Activated T-helper 1 cell treated with anti-CD3 and anti-CD28 coated beads, Interleukin-12 subunit alpha, Interleukin-12 subunit beta, Interleukin-2, Interleukin-4 antibody, amounts not matched to agents 30 ng/mL and 10 ng/mL and 1 ng/mL, durations not matched to agents 14 hours and 24 hours and 36 hours (primary cell): ENCODE measurements at regions not wholly inside any gene's neighbourhood (a gene's known extent, or its start where the extent isn't known, plus 50 kb on each side); places are given as distances from the start of the nearest gene placed in this dataset.
"Not testable (repeated sequence)": the region's sequence is repeated elsewhere in the genome, so short reads cannot be mapped to it uniquely, and the experiment has no call there.

Experiments
- DNase-seq: peaks from one replicate; pipeline ENCODE4 v3.0.0; 2021; ENCODE audit warnings: low spot score
- H3K27ac Mint-ChIP-seq: one replicate; pipeline ENCODE4 v1.8.0; 2021; ENCODE audit warnings: mild to moderate bottlenecking, mixed read lengths
- H3K27me3 Mint-ChIP-seq: one replicate; pipeline ENCODE4 v1.8.0; 2022; ENCODE audit warnings: mild to moderate bottlenecking, moderate library complexity, mixed read lengths; ENCODE audit not compliant: insufficient read depth
- H3K36me3 Mint-ChIP-seq: one replicate; pipeline ENCODE4 v1.8.0; 2021; ENCODE audit warnings: low read depth, mixed read lengths
- H3K4me1 Mint-ChIP-seq: one replicate; pipeline ENCODE4 v1.8.0; 2021; ENCODE audit warnings: low read depth, mixed read lengths
- H3K4me3 Mint-ChIP-seq: one replicate; pipeline ENCODE4 v1.8.0; 2021; ENCODE audit warnings: mild to moderate bottlenecking, moderate library complexity, mixed read lengths
- H3K9me3 Mint-ChIP-seq: one replicate; pipeline ENCODE4 v1.8.0; 2021; ENCODE audit warnings: mixed read lengths
- intact Hi-C: fragments of 100-400 bp; cut with micrococcal nuclease; formaldehyde crosslinking; loops from one replicate; pipeline ENCODE4 v1.15.1; 2024

- H3K9me3 Mint-ChIP-seq, result peaks cover 12% of the 10 kb centered on the region
- H3K4me3 Mint-ChIP-seq, H3K4me1 Mint-ChIP-seq, DNase-seq, intact Hi-C loops, H3K36me3 Mint-ChIP-seq, H3K27me3 Mint-ChIP-seq, H3K27ac Mint-ChIP-seq: not testable (repeated sequence)
These were observed 111.3 kb upstream of the PIK3R1 start for GRCh38 chr5:68104217-68104616.

DNA sequence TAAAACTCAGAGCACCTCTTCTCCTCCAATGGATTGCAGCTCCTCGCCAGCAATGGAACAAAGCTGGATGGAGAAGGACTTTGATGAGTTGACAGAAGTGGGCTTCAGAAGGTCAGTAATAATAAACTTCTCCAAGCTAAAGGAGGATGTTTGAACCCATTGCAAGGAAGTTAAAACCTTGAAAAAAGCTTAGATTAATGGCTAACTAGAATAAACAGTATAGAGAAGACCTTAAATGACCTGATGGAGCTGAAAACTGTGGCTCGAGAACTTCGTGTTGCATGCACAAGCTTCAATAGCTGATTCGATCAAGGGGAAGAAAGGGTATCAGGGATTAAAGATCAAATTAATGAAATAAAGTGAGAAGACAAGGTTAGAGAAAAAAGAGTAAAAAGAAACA, 112.3 kb upstream of the PIK3R1 start:
- intact Hi-C loops, result not testable (repeated sequence)

GRCh38 chr5:68099327-68099726, 116.2 kb upstream of the PIK3R1 start:
- H3K9me3 Mint-ChIP-seq, result peaks cover 10% of the 10 kb centered on the region
- no peaks in the 10 kb centered on the region for H3K4me1 Mint-ChIP-seq
- H3K4me3 Mint-ChIP-seq, result no peak overlapping the region
- H3K36me3 Mint-ChIP-seq, result no peaks in the 10 kb centered on the region
- H3K27me3 Mint-ChIP-seq, result no peaks in the 10 kb centered on the region
- DNase-seq, result no peak
- intact Hi-C loops, result no loop called here
- H3K27ac Mint-ChIP-seq, result no peak overlapping the region

More for the DNA sequence above, 112.3 kb upstream of the PIK3R1 start:
- H3K4me1 Mint-ChIP-seq, H3K36me3 Mint-ChIP-seq, H3K27ac Mint-ChIP-seq, DNase-seq, H3K27me3 Mint-ChIP-seq, H3K4me3 Mint-ChIP-seq: not testable (repeated sequence)
- H3K9me3 Mint-ChIP-seq, result peaks cover 12% of the 10 kb centered on the region

DNA sequence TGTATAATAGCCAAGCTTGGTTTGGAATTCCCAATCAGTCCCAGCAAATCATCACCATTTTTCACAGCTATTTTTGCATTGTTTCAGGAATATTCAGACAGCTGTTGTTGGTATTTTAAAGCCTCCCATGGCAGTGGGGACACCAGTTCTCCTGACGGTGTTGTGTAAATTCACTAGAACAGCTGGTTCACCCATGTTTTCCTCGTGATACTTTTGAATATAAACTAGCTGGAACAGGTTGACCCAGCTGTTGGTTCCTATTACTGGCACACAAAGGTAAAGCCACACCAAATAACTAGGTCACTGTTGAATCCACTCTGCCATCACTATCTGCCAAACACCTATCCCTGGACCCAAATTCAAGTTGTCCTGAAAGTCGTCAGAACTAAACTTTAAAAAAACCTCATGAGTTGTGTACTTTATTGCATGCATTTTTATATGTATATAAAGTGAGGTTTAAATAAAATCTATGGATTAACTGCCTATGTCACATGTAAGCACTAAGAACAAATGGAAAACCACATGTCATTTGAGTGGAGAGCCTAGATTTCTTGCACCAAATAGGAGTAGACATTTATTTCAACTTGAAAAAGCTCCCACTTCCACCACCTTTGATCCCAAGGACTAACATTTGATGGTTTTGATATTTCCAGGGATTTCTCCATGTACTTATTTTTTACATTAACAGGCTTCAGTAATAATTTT, 121.9 kb upstream of the PIK3R1 start:
- H3K9me3 Mint-ChIP-seq, result peaks cover 8% of the 10 kb centered on the region
- H3K27me3 Mint-ChIP-seq, result no peaks in the 10 kb centered on the region
- H3K4me3 Mint-ChIP-seq, result no peak overlapping the region
- DNase-seq, result no peak
- H3K36me3 Mint-ChIP-seq, result no peaks in the 10 kb centered on the region
- intact Hi-C loops, result no loop called here
- no peaks in the 10 kb centered on the region for H3K4me1 Mint-ChIP-seq
- H3K27ac Mint-ChIP-seq, result no peak overlapping the region

DNA sequence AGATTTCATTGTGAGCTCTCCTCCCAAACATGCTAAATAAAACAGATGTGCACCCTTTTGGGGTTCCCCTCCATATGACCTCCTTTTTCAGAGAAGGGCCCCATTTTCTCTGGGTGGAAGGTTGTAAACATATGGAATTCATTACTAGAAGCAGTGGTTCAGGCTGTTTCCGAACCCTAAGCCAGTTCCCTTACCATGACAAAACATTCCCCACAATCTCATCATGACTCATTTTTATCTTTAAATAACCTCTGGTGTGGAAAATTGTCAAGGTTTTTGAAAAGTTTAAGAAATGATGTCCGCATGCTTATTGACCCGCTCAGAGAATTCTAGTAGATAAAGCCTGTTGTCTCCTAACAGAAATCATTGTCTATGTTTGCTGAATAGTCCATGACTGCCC, 127.3 kb upstream of the PIK3R1 start:
- H3K4me3 Mint-ChIP-seq, result no peak overlapping the region
- no peak for DNase-seq

DNA sequence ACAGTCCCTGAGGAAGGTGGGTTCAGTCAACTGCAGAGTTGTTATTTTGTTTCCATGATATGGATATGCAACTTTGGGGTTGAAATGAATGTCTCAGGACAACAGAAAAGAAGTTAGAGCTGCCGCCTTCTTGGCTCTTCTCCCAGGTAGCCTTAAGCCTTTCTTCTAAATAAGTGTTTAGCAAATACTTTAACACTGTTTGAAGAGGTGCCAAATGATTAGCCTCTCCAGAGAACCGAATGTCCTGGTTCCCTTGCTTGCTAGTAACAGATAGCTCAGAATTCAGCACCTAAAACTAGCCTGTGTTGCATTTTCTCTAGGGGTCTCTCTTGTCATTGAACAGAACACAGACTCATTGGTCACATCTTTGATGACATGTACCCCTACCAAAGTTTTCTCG, 127.7 kb upstream of the PIK3R1 start:
- no peaks in the 10 kb centered on the region for H3K4me1 Mint-ChIP-seq
- H3K4me3 Mint-ChIP-seq, result no peak overlapping the region
- intact Hi-C loops, result no loop called here
- H3K36me3 Mint-ChIP-seq, result no peaks in the 10 kb centered on the region
- peaks cover 3% of the 10 kb centered on the region for H3K27me3 Mint-ChIP-seq
- no peak for DNase-seq
- peaks cover 4% of the 10 kb centered on the region for H3K9me3 Mint-ChIP-seq
- H3K27ac Mint-ChIP-seq, result no peak overlapping the region

More for the DNA sequence above, 127.3 kb upstream of the PIK3R1 start:
- no peak overlapping the region for H3K27ac Mint-ChIP-seq
- no peaks in the 10 kb centered on the region for H3K4me1 Mint-ChIP-seq
- H3K9me3 Mint-ChIP-seq, result peaks cover 4% of the 10 kb centered on the region
- intact Hi-C loops, result no loop called here
- H3K27me3 Mint-ChIP-seq, result peaks cover 3% of the 10 kb centered on the region
- no peaks in the 10 kb centered on the region for H3K36me3 Mint-ChIP-seq

- no peak overlapping the region for H3K4me3 Mint-ChIP-seq
- no peak for DNase-seq
- no peaks in the 10 kb centered on the region for H3K4me1 Mint-ChIP-seq
- no peaks in the 10 kb centered on the region for H3K36me3 Mint-ChIP-seq
- no peak overlapping the region for H3K27ac Mint-ChIP-seq
- H3K9me3 Mint-ChIP-seq, result peaks cover 4% of the 10 kb centered on the region
- H3K27me3 Mint-ChIP-seq, result peaks cover 3% of the 10 kb centered on the region
- intact Hi-C loops, result no loop called here
These were observed 128.7 kb upstream of the PIK3R1 start for GRCh38 chr5:68086857-68087256.

DNA sequence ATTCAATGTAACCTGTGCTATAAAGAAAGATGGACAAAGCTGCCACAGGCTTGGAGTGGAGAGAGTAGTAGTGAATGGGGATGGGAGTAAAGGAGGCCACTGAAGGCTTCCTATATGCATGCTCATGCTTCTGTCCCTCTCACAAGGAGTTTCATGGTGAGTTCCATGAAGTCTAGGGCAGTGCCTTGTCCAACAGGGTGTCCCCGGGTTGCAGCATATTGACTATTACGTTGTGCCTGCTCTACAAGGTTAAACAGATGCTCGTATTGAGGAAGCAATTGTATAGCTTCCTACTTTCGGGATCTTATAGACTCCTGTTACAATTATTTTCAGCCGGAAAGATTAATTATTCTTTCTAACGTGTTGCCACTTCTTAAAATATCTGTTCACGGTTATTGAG, 129.1 kb upstream of the PIK3R1 start:
- intact Hi-C loops, result no loop called here
- Mint-ChIP-seq H3K36me3 (no peaks in the 10 kb centered on the region), H3K9me3 (peaks cover 4% of the 10 kb centered on the region), H3K4me1 (no peaks in the 10 kb centered on the region), H3K27ac (no peak overlapping the region), H3K27me3 (peaks cover 3% of the 10 kb centered on the region), H3K4me3 (no peak overlapping the region)
- DNase-seq, result no peak

DNA sequence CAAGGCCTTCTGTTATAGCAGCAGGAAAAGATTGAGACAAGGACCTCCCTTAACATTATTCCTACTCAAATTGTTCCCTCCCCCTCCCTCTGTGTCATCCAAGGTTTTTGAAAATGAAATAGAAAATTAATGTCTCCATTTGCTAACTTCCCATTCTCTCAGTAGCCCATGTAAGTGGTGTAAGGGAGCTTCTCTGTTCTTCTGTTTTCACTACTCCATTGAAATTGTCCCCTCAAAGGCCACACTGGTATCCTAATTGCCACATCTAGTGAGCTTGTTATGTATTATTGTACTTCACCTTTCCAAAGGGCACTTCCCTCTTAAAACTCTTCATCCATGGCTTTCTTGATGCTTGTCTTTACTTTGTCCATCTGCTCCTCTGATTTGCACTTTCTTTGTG, 131.2 kb upstream of the PIK3R1 start:
- Mint-ChIP-seq H3K36me3 (no peaks in the 10 kb centered on the region), H3K4me3 (no peak overlapping the region), H3K27me3 (peaks cover 4% of the 10 kb centered on the region), H3K9me3 (no peaks in the 10 kb centered on the region), H3K4me1 (no peaks in the 10 kb centered on the region), H3K27ac (no peak overlapping the region)
- DNase-seq, result no peak
- intact Hi-C loops, result no loop called here

- H3K4me1 Mint-ChIP-seq, result no peaks in the 10 kb centered on the region
- no peak overlapping the region for H3K4me3 Mint-ChIP-seq
- H3K27me3 Mint-ChIP-seq, result peaks cover 1% of the 10 kb centered on the region
- intact Hi-C loops, result no loop called here
- no peaks in the 10 kb centered on the region for H3K36me3 Mint-ChIP-seq
- no peaks in the 10 kb centered on the region for H3K9me3 Mint-ChIP-seq
- DNase-seq, result no peak
- H3K27ac Mint-ChIP-seq, result no peak overlapping the region
These were observed 135.1 kb upstream of the PIK3R1 start for GRCh38 chr5:68080282-68081050.

- no peak for DNase-seq
- Mint-ChIP-seq H3K27me3 (peaks cover 1% of the 10 kb centered on the region), H3K27ac (no peak overlapping the region), H3K36me3 (no peaks in the 10 kb centered on the region), H3K4me3 (no peak overlapping the region), H3K9me3 (no peaks in the 10 kb centered on the region), H3K4me1 (no peaks in the 10 kb centered on the region)
- intact Hi-C loops, result loop anchor here (10.0 kb wide), 1 partner anchor 177 kb away; no protein-coding TSS in a partner anchor
These were observed 138.1 kb upstream of the PIK3R1 start for GRCh38 chr5:68077349-68077894.

GRCh38 chr5:68074633-68075032, 140.9 kb upstream of the PIK3R1 start:
- Mint-ChIP-seq H3K4me1 (no peaks in the 10 kb centered on the region), H3K4me3 (no peak overlapping the region), H3K36me3 (no peaks in the 10 kb centered on the region), H3K27ac (no peak overlapping the region), H3K27me3 (peaks cover 1% of the 10 kb centered on the region), H3K9me3 (no peaks in the 10 kb centered on the region)
- DNase-seq, result no peak
- intact Hi-C loops, result loop anchor here (10.0 kb wide), 1 partner anchor 180 kb away; no protein-coding TSS in a partner anchor

- Mint-ChIP-seq H3K27ac (no peak overlapping the region), H3K27me3 (no peaks in the 10 kb centered on the region), H3K9me3 (no peaks in the 10 kb centered on the region), H3K36me3 (no peaks in the 10 kb centered on the region), H3K4me3 (no peak overlapping the region), H3K4me1 (no peaks in the 10 kb centered on the region)
- intact Hi-C loops, result loop anchor here (10.0 kb wide), 1 partner anchor 181 kb away; no protein-coding TSS in a partner anchor
- no peak for DNase-seq
These were observed 141.4 kb upstream of the PIK3R1 start for GRCh38 chr5:68074048-68074632.
